ENCODE measurements at regions not wholly inside any gene's neighbourhood (a gene's known extent, or its start where the extent isn't known, plus 50 kb on each side); places are given as distances from the start of the nearest gene placed in this dataset.
"Not testable (repeated sequence)": the region's sequence is repeated elsewhere in the genome, so short reads cannot be mapped to it uniquely, and the experiment has no call there.

GRCh38 chr5:18699681-18700080 is 1065.4 kb downstream of the TAF11L14 start:
- no peak for DNase-seq (ENCODE audit: low read depth in 2 of 2)

DNA sequence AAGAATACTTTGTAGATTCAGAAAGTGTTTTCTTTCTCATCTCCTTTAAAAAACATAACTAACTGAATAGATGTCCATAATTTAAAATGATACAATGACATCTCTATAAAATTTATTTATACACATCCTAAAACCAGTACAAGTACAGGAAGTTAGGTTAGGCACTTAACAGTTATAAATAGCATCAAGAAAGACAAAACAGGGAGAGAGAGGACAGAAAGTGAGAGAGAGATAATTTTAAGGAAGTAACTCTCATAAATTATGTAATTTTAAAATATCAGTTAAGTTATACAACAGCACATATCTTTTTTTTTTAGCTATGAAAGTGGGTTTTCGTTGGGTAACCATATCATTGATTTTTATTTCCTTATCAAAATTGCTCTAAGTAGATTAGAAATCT is 1068.6 kb downstream of the TAF11L14 start:
- DNase-seq (ENCODE audit: low read depth in 2 of 2), result no peak

DNA sequence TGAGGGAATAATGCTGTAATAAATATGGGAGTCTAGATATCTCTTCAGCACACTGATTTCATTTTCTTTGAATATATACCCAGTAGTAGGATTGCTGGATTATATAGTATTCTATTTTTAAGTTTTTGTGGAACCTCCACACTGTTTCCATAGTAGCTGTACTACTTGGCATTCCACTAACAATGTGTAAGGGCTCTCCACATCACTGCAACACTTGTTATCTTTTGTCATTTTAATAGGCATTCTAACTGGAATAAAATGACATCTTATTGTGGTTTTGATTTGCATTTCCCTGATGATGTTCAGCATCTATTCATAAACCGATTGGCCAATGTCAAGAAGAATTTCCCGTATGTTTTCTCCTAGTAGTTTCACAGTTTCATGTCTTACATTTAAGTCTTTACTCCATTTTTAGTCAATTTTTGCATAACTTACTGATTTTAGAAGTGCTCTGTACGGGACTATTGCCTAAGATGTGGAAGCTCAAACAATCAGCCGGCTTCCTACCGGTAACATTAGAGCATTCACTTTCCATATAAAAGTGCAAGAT is 1078.8 kb downstream of the TAF11L14 start:
- no peak for DNase-seq (ENCODE audit: low read depth in 2 of 2)

GRCh38 chr5:18720002-18720401 is 1085.7 kb downstream of the TAF11L14 start:
- no peak for DNase-seq (ENCODE audit: low read depth in 2 of 2)

DNA sequence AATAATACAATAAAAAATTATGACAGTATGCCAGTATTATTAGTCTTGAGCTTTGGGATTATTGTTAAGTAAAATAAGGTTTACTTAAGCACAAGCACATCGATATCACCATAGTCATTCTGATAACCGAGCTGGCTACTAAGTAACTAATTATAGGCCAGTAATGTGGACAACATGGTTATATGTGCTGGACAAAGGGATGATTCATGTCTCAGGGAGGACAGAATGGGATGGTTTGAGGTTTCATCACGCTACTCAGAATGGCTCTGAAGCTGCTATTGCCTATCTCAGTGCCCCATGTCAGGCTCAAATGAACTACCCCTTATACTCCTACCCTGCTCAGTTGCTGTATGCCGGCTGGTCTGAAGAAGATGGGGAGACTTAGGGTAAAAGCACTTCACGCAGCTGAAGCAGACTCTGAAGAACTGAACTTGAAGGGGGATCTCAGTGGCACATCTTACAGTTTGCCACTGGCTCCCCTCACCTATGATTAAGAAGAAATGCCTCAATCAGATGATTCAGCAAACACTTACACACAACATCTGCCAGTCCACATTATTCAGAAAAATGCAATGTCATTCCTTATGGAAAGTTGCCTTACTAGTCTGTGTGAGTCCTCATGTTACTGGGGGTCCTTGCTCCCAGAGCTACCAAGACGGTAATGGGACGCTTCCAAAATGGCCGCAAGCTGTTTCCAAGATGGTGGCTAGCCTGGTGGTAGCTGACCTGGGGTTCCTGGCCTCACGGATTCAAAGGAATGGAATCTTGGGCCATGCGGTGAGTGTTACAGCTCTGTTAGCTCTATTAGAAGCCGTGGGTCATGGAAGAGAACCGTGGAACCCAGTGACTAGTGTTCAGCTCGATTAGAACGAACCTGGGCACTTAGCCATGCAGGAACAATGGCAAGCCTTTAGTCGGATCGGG is 1098.6 kb downstream of the TAF11L14 start:
- DNase-seq (ENCODE audit: low read depth in 2 of 2), result no peak

- DNase-seq (ENCODE audit: low read depth in 2 of 2), result no peak
Measured at GRCh38 chr5:18736051-18736398, 1101.8 kb downstream of the TAF11L14 start.

DNA sequence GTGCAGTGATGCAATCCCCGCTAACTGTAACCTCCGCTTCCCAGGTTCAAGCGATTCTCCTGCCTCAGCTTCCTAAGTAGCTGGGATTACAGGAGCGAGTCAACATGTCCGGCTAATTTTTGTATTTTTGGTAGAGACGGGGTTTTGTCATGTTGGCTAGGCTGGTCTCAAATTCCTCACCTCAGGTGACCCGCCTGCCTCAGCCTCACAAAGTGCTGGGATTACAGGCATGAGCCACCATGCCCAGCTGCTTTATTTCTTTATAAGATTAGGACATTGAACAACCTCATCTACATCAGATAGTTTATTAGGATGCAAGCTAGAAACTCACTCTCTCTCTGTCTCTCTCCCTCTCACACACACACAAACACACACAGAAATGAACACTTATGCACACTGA is 1102.5 kb downstream of the TAF11L14 start:
- DNase-seq (ENCODE audit: low read depth in 2 of 2), result not testable (repeated sequence)

GRCh38 chr5:18740301-18740700 is 1106.0 kb downstream of the TAF11L14 start:
- DNase-seq (ENCODE audit: low read depth in 2 of 2), result no peak

GRCh38 chr5:18742830-18743229 is 1108.6 kb downstream of the TAF11L14 start:
- no peak for DNase-seq (ENCODE audit: low read depth in 2 of 2)

DNA sequence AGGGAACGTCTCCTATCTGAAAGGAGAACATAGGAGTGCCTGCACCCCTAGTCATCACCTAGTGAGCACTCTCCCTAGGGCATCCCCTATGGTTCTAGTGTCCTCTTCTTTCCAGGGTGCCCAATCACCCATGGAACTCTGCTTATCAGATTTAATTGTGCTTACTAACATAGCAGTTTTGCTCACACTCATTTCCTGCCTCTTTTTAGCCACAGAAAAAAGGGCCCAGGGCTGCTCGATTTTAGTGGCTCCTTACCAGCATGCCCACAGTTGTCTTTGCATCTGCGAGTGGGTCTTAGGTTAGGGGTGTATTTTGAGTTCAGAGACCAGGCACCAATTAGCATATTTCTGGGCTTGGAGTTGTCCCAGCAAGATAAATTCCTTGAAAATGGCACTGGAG is 1110.2 kb downstream of the TAF11L14 start:
- no peak for DNase-seq (ENCODE audit: low read depth in 2 of 2)

DNA sequence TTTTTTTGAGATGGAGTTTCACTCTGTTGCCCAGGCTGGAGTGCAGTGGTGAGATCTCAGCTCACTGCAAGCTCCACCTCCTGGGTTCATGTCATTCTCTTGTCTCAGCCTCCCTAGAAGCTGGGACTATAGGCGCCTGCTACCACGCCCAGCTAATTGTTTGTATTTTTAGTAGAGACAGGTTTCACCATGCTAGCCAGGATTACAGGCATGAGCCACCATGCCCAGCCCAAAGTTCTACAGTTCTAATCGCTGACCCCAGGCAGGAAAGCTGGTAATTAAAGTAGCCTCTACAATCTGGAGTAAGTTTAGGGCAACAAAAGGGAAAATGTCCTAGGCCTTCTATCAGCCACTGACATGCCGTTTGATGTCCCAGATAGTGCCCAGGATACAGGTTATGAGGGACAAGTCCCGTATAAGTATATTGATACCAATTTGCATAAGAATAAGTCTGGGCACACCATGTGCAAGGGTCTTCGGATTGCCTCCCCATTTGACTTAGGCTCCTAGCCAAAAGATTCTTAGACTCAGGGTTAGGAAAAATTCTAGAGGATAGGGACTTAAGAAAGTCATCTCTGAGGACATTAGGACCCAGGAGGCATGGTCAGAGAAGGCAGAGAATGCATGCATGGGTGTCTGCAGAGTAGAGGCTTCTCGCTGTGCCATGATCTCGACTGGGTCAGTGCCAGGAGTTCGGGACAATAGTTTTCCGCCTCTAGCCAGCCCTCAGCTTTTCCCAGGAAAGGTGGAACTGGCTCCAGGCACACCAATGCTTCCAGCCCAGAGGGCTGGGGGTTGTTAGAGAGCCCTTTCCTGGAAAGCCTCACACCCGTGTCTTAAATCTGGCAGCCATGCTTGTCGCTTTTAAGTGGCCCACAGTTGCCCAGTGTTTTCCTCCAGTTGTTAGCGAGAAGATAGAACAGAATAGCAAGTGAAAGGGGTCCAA is 1111.1 kb downstream of the TAF11L14 start:
- no peak for DNase-seq (ENCODE audit: low read depth in 2 of 2)

DNA sequence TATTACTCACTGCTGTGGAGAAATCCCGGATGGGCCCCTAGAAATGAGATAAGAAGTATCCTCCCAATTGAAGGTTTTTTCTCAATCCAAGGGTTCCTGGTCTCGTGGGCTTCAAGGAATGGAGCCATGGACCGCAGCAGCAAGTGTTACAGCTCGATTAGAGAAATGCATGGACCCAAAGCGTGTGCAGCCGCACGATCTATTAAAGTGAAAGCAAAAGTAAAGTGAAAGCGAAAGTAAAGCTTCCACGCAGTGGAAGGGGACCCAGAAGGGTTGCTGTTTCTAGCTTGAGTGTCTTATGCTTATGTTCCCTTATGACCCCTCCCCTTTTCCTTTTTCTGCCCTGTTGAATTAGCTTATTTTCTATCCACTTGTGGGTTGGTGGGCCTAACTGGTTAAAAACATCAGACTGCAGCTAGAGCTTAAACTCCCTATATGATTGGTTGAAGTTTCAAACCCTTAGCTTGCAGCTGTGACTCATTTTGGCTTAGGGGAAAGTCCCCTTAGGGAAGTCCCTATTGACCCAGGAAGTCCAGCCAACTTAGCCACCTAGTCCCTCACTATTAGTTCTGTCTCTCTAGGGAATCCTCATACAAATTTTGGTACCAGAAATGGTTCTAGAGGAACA is 1111.8 kb downstream of the TAF11L14 start:
- peak in 1 of 2 donors; percentile 7 for DNase-seq (ENCODE audit: low read depth in 2 of 2)

- no peak for DNase-seq (ENCODE audit: low read depth in 2 of 2)
Measured at GRCh38 chr5:18749763-18750162, 1115.5 kb downstream of the TAF11L14 start.

DNA sequence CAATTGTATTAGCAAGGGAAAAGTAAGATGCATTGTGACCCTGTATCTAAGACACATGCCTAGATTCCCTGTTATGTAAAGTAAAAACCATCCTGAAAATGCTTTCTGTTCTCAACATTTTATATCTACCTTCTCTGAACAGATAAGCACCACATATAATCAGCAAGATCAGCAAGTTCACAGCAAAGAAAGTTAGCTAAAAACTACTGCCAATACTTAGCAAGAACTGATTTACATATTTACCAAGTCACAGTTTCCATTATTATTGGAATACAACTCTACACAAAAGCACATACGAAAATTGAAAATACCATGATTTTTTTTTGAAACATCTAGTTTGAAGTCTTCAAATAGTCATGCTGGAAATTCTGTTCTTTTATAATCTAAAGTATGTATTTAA is 1118.1 kb downstream of the TAF11L14 start:
- DNase-seq (ENCODE audit: low read depth in 2 of 2), result no peak

GRCh38 chr5:18754201-18754600 is 1119.9 kb downstream of the TAF11L14 start:
- no peak for DNase-seq (ENCODE audit: low read depth in 2 of 2)

- DNase-seq (ENCODE audit: low read depth in 2 of 2), result no peak
Measured at GRCh38 chr5:18761801-18762200, 1127.5 kb downstream of the TAF11L14 start.

- DNase-seq (ENCODE audit: low read depth in 2 of 2), result no peak
Measured at GRCh38 chr5:18764161-18764560, 1129.9 kb downstream of the TAF11L14 start.

DNA sequence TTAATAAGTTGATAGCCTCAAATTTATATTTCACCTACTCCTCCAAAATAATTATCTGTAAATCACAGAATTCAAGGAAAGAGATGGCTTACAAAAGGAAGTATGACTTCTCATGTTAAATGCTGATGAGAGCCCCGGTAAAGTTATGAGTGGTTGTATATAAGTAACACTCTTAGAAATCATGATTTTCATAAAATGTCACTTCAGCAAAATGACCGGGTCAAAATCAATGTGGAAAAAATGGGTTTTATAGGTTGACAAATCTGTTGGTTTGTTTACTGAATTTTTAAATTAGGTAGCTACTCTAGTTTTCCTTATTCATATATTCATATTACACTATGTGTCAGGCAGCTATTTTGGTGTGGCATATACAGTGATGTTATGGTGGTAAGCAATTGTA is 1131.0 kb downstream of the TAF11L14 start:
- DNase-seq (ENCODE audit: low read depth in 2 of 2), result no peak

- no peak for DNase-seq (ENCODE audit: low read depth in 2 of 2)
Measured at GRCh38 chr5:18771097-18771610, 1136.9 kb downstream of the TAF11L14 start.

DNA sequence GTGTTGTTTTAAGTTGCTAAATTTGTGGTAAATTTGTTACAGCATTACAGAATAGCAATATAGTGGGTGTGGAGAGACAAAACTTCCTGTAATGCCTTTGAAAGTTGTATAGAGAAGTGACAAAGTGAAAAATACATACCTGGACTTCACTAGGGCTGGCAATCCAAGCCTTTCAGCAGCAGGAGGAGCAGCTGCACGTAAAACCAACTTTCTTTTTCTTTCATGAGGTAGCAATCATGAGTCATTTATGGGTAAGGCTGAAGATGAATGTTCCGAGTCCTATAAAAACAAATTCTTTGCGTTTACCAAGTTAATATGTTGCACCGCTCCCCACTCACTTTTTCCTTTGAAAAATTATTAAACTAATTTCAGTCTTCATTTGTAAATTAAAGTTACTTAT is 1138.2 kb downstream of the TAF11L14 start:
- no peak for DNase-seq (ENCODE audit: low read depth in 2 of 2)

DNA sequence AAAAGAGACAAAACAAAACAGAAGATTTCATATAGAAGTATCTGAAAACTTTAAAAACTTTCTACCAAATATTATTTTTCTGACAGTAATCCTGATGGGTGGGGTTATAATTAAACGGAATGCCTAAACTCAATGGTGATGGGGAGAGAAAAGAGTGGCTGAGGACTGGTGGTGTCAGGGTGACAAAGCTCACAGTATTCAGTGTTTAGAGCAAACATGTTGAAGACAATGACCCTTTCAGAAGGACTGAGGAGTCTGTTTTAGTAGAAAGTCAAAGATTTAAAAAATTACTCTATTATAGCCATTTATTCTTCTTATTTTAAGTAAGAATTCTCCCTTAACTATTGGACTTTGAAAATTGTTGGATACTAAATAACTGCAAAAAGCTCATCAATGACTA is 1144.0 kb downstream of the TAF11L14 start:
- DNase-seq (ENCODE audit: low read depth in 2 of 2), result no peak
